ENCODE measurements at regions not wholly inside any gene's neighbourhood (a gene's known extent, or its start where the extent isn't known, plus 50 kb on each side); places are given as distances from the start of the nearest gene placed in this dataset.
"Not testable (repeated sequence)": the region's sequence is repeated elsewhere in the genome, so short reads cannot be mapped to it uniquely, and the experiment has no call there.

GRCh38 chr5:101627770-101628169, 668.3 kb downstream of the SLCO4C1 start:
- not testable (repeated sequence) for TF ChIP-seq EP300 (IDR thresholded peaks at IDR 0.05)
- TF ChIP-seq, protein P1, sequence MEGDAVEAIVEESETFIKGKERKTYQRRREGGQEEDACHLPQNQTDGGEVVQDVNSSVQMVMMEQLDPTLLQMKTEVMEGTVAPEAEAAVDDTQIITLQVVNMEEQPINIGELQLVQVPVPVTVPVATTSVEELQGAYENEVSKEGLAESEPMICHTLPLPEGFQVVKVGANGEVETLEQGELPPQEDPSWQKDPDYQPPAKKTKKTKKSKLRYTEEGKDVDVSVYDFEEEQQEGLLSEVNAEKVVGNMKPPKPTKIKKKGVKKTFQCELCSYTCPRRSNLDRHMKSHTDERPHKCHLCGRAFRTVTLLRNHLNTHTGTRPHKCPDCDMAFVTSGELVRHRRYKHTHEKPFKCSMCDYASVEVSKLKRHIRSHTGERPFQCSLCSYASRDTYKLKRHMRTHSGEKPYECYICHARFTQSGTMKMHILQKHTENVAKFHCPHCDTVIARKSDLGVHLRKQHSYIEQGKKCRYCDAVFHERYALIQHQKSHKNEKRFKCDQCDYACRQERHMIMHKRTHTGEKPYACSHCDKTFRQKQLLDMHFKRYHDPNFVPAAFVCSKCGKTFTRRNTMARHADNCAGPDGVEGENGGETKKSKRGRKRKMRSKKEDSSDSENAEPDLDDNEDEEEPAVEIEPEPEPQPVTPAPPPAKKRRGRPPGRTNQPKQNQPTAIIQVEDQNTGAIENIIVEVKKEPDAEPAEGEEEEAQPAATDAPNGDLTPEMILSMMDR (IDR thresholded peaks at IDR 0.05) = not testable (repeated sequence)
